ENCODE measurements at regions not wholly inside any gene's neighbourhood (a gene's known extent, or its start where the extent isn't known, plus 50 kb on each side); places are given as distances from the start of the nearest gene placed in this dataset.
"Not testable (repeated sequence)": the region's sequence is repeated elsewhere in the genome, so short reads cannot be mapped to it uniquely, and the experiment has no call there.

GRCh38 chr12:90745211-90745610 is 209.8 kb downstream of the CCER1 start:
- Histone ChIP-seq H3K36me3 (ENCODE audit: control insufficient read depth, insufficient read depth, low read length) (no peaks in the 10 kb centered on the region), H3K4me1 (ENCODE audit: control insufficient read depth, insufficient read depth, low read length) (no peaks in the 10 kb centered on the region), H3K4me3 (ENCODE audit: low read depth, low read length) (no peak overlapping the region), H3K27ac (ENCODE audit: low read depth, low read length) (no peak overlapping the region), H3K9me3 (ENCODE audit: control insufficient read depth, insufficient read depth, low read length) (no peaks in the 10 kb centered on the region), H3K27me3 (ENCODE audit: control insufficient read depth, insufficient read depth, low read length) (no peaks in the 10 kb centered on the region)
- no peak for DNase-seq (ENCODE audit: low read depth in 4 of 6, low spot score in 6 of 6)
- WGBS (ENCODE audit: insufficient coverage): no CpG with 5 or more reads among the region's 1 CpG

GRCh38 chr12:90741611-90742010 is 213.4 kb downstream of the CCER1 start:
- WGBS (ENCODE audit: insufficient coverage): no CpG with 5 or more reads among the region's 4 CpGs

GRCh38 chr12:90729736-90730135 is 225.2 kb downstream of the CCER1 start:
- no peaks in the 10 kb centered on the region for H3K4me1 ChIP-seq (ENCODE audit: control insufficient read depth, insufficient read depth, low read length)
- H3K27ac ChIP-seq (ENCODE audit: low read depth, low read length): no peak overlapping the region
- H3K36me3 ChIP-seq (ENCODE audit: control insufficient read depth, insufficient read depth, low read length): no peaks in the 10 kb centered on the region
- no peaks in the 10 kb centered on the region for H3K27me3 ChIP-seq (ENCODE audit: control insufficient read depth, insufficient read depth, low read length)
- WGBS (ENCODE audit: insufficient coverage): 100% methylated on average over 1 of the region's 4 CpGs
- no peak overlapping the region for H3K4me3 ChIP-seq (ENCODE audit: low read depth, low read length)
- DNase-seq (ENCODE audit: low read depth in 4 of 6, low spot score in 6 of 6): no peak
- no peaks in the 10 kb centered on the region for H3K9me3 ChIP-seq (ENCODE audit: control insufficient read depth, insufficient read depth, low read length)

More at GRCh38 chr12:90741611-90742010, 213.4 kb downstream of the CCER1 start:
- H3K4me1 ChIP-seq (ENCODE audit: control insufficient read depth, insufficient read depth, low read length): no peaks in the 10 kb centered on the region
- H3K27ac ChIP-seq (ENCODE audit: low read depth, low read length): no peak overlapping the region
- H3K27me3 ChIP-seq (ENCODE audit: control insufficient read depth, insufficient read depth, low read length): no peaks in the 10 kb centered on the region
- no peak overlapping the region for H3K4me3 ChIP-seq (ENCODE audit: low read depth, low read length)
- DNase-seq (ENCODE audit: low read depth in 4 of 6, low spot score in 6 of 6): peak in 2 of 6 donors; percentile 35 to 55
- no peaks in the 10 kb centered on the region for H3K9me3 ChIP-seq (ENCODE audit: control insufficient read depth, insufficient read depth, low read length)
- H3K36me3 ChIP-seq (ENCODE audit: control insufficient read depth, insufficient read depth, low read length): no peaks in the 10 kb centered on the region

GRCh38 chr12:90712671-90713070 is 242.3 kb downstream of the CCER1 start:
- no peak overlapping the region for H3K4me3 ChIP-seq (ENCODE audit: low read depth, low read length)
- no CpG with 5 or more reads among the region's 2 CpGs for WGBS (ENCODE audit: insufficient coverage)

GRCh38 chr12:90710711-90711110 is 244.3 kb downstream of the CCER1 start:
- DNase-seq (ENCODE audit: low read depth in 4 of 6, low spot score in 6 of 6): no peak
- no CpG with 5 or more reads among the region's 3 CpGs for WGBS (ENCODE audit: insufficient coverage)
- Histone ChIP-seq H3K27me3 (ENCODE audit: control insufficient read depth, insufficient read depth, low read length) (no peaks in the 10 kb centered on the region), H3K36me3 (ENCODE audit: control insufficient read depth, insufficient read depth, low read length) (no peaks in the 10 kb centered on the region), H3K9me3 (ENCODE audit: control insufficient read depth, insufficient read depth, low read length) (no peaks in the 10 kb centered on the region), H3K4me3 (ENCODE audit: low read depth, low read length) (no peak overlapping the region), H3K27ac (ENCODE audit: low read depth, low read length) (no peak overlapping the region), H3K4me1 (ENCODE audit: control insufficient read depth, insufficient read depth, low read length) (no peaks in the 10 kb centered on the region)

More at GRCh38 chr12:90712671-90713070, 242.3 kb downstream of the CCER1 start:
- Histone ChIP-seq H3K27ac (ENCODE audit: low read depth, low read length) (no peak overlapping the region), H3K27me3 (ENCODE audit: control insufficient read depth, insufficient read depth, low read length) (no peaks in the 10 kb centered on the region), H3K4me1 (ENCODE audit: control insufficient read depth, insufficient read depth, low read length) (no peaks in the 10 kb centered on the region), H3K36me3 (ENCODE audit: control insufficient read depth, insufficient read depth, low read length) (no peaks in the 10 kb centered on the region), H3K9me3 (ENCODE audit: control insufficient read depth, insufficient read depth, low read length) (no peaks in the 10 kb centered on the region)
- DNase-seq (ENCODE audit: low read depth in 4 of 6, low spot score in 6 of 6): no peak

- DNase-seq (ENCODE audit: low read depth in 4 of 6, low spot score in 6 of 6): no peak
- Histone ChIP-seq H3K27ac (ENCODE audit: low read depth, low read length) (no peak overlapping the region), H3K36me3 (ENCODE audit: control insufficient read depth, insufficient read depth, low read length) (no peaks in the 10 kb centered on the region), H3K4me1 (ENCODE audit: control insufficient read depth, insufficient read depth, low read length) (no peaks in the 10 kb centered on the region), H3K4me3 (ENCODE audit: low read depth, low read length) (no peak overlapping the region), H3K27me3 (ENCODE audit: control insufficient read depth, insufficient read depth, low read length) (no peaks in the 10 kb centered on the region), H3K9me3 (ENCODE audit: control insufficient read depth, insufficient read depth, low read length) (no peaks in the 10 kb centered on the region)
- 97% methylated on average over 9 of the region's 10 CpGs for WGBS (ENCODE audit: insufficient coverage)
Measured at GRCh38 chr12:90706036-90706435, 248.9 kb downstream of the CCER1 start.

- H3K4me1 ChIP-seq (ENCODE audit: control insufficient read depth, insufficient read depth, low read length): no peaks in the 10 kb centered on the region
- H3K27me3 ChIP-seq (ENCODE audit: control insufficient read depth, insufficient read depth, low read length): no peaks in the 10 kb centered on the region
- H3K9me3 ChIP-seq (ENCODE audit: control insufficient read depth, insufficient read depth, low read length): no peaks in the 10 kb centered on the region
- H3K27ac ChIP-seq (ENCODE audit: low read depth, low read length): no peak overlapping the region
- no CpG with 5 or more reads among the region's 2 CpGs for WGBS (ENCODE audit: insufficient coverage)
- no peaks in the 10 kb centered on the region for H3K36me3 ChIP-seq (ENCODE audit: control insufficient read depth, insufficient read depth, low read length)
- H3K4me3 ChIP-seq (ENCODE audit: low read depth, low read length): no peak overlapping the region
- no peak for DNase-seq (ENCODE audit: low read depth in 4 of 6, low spot score in 6 of 6)
Measured at GRCh38 chr12:90695415-90695814, 259.6 kb downstream of the CCER1 start.

GRCh38 chr12:90690120-90690519 is 264.9 kb downstream of the CCER1 start:
- Histone ChIP-seq H3K27ac (ENCODE audit: low read depth, low read length) (no peak overlapping the region), H3K27me3 (ENCODE audit: control insufficient read depth, insufficient read depth, low read length) (no peaks in the 10 kb centered on the region), H3K4me3 (ENCODE audit: low read depth, low read length) (no peak overlapping the region), H3K4me1 (ENCODE audit: control insufficient read depth, insufficient read depth, low read length) (no peaks in the 10 kb centered on the region), H3K9me3 (ENCODE audit: control insufficient read depth, insufficient read depth, low read length) (no peaks in the 10 kb centered on the region), H3K36me3 (ENCODE audit: control insufficient read depth, insufficient read depth, low read length) (no peaks in the 10 kb centered on the region)
- WGBS (ENCODE audit: insufficient coverage): no CpG with 5 or more reads among the region's 1 CpG
- no peak for DNase-seq (ENCODE audit: low read depth in 4 of 6, low spot score in 6 of 6)

GRCh38 chr12:90687682-90688081 is 267.3 kb downstream of the CCER1 start:
- H3K4me3 ChIP-seq (ENCODE audit: low read depth, low read length); H3K36me3 ChIP-seq (ENCODE audit: control insufficient read depth, insufficient read depth, low read length); H3K27me3 ChIP-seq (ENCODE audit: control insufficient read depth, insufficient read depth, low read length); H3K27ac ChIP-seq (ENCODE audit: low read depth, low read length); H3K4me1 ChIP-seq (ENCODE audit: control insufficient read depth, insufficient read depth, low read length); H3K9me3 ChIP-seq (ENCODE audit: control insufficient read depth, insufficient read depth, low read length); DNase-seq (ENCODE audit: low read depth in 4 of 6, low spot score in 6 of 6): not testable (repeated sequence)

GRCh38 chr12:90683871-90684270 is 271.1 kb downstream of the CCER1 start:
- no CpG with 5 or more reads among the region's 3 CpGs for WGBS (ENCODE audit: insufficient coverage)

More at GRCh38 chr12:90683871-90684270, 271.1 kb downstream of the CCER1 start:
- Histone ChIP-seq H3K36me3 (ENCODE audit: control insufficient read depth, insufficient read depth, low read length) (no peaks in the 10 kb centered on the region), H3K4me3 (ENCODE audit: low read depth, low read length) (no peak overlapping the region), H3K9me3 (ENCODE audit: control insufficient read depth, insufficient read depth, low read length) (no peaks in the 10 kb centered on the region), H3K27ac (ENCODE audit: low read depth, low read length) (no peak overlapping the region), H3K4me1 (ENCODE audit: control insufficient read depth, insufficient read depth, low read length) (no peaks in the 10 kb centered on the region), H3K27me3 (ENCODE audit: control insufficient read depth, insufficient read depth, low read length) (no peaks in the 10 kb centered on the region)
- DNase-seq (ENCODE audit: low read depth in 4 of 6, low spot score in 6 of 6): no peak

Data from spinal cord (tissue), 9 donors.